ENCODE measurements at regions not wholly inside any gene's neighbourhood (a gene's known extent, or its start where the extent isn't known, plus 50 kb on each side); places are given as distances from the start of the nearest gene placed in this dataset.

DNA sequence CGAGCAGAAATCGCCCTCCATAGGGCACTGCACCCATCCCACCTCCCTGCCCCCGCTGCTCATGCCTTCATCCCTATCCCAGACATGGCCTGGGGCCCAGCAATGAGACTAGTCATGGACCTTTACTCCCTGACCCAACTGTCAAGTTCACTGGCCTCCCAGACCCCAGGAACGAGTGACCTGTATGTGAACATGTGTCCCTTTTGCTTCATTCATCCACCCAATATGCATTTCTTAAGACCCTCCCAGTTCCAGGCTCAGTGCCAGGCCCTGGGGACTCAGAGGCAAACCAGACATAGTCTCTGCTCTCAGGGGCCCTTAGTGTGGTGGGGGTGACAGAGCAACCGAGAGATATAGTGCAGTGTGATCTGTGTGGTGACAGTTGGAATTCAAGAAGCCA, 67.0 kb downstream of the EFNB1 start:
- Histone ChIP-seq H3K27me3 (replicated peaks in 1 of 2; ENCODE audit: control insufficient read depth in 2 of 2, insufficient read depth in 2 of 2, low read length in 1 of 2) (no peaks in the 10 kb centered on the region), H3K4me2 (ENCODE audit: control insufficient read depth, insufficient read depth) (no peak overlapping the region), H4K20me1 (ENCODE audit: control insufficient read depth, insufficient read depth) (no peaks in the 10 kb centered on the region), H3K79me2 (ENCODE audit: control insufficient read depth, insufficient read depth, low read length) (no peaks in the 10 kb centered on the region), H3K36me3 (ENCODE audit: control insufficient read depth in 2 of 2, insufficient read depth in 2 of 2, low read length in 1 of 2) (no peaks in the 10 kb centered on the region), H2AFZ (ENCODE audit: control insufficient read depth, low read depth, low read length) (no peak overlapping the region), H3K4me3 (no peak overlapping the region), H3K9ac (ENCODE audit: control insufficient read depth, insufficient read depth, low read length) (no peak overlapping the region), H3K27ac (ENCODE audit: control insufficient read depth, insufficient read depth) (no peak overlapping the region), H3K4me1 (ENCODE audit: control insufficient read depth, insufficient read depth, low read length) (no peaks in the 10 kb centered on the region), H3K9me3 (replicated peaks; ENCODE audit: control insufficient read depth, insufficient read depth, low read length) (no peaks in the 10 kb centered on the region)
- CTCF ChIA-PET = no interaction called here
- SMC1A ChIA-PET (ENCODE audit: uncharacterized antibody, unreplicated experiment) = no interaction called here
- intact Hi-C loops (cut with micrococcal nuclease; ENCODE audit: unreplicated experiment) = no loop called here
- BruUV-seq (replicated peaks) = no TSS peak
- in situ Hi-C loops (cut with MboI) = no loop called here
- RAD21 ChIA-PET (ENCODE audit: unreplicated experiment) = no interaction called here
- POLR2A ChIA-PET = no interaction called here
- ATAC-seq (no peak), FAIRE-seq (no peak), DNase-seq (ENCODE audit: low read depth, low spot score) (no peak)
- TF ChIP-seq, protein P1, sequence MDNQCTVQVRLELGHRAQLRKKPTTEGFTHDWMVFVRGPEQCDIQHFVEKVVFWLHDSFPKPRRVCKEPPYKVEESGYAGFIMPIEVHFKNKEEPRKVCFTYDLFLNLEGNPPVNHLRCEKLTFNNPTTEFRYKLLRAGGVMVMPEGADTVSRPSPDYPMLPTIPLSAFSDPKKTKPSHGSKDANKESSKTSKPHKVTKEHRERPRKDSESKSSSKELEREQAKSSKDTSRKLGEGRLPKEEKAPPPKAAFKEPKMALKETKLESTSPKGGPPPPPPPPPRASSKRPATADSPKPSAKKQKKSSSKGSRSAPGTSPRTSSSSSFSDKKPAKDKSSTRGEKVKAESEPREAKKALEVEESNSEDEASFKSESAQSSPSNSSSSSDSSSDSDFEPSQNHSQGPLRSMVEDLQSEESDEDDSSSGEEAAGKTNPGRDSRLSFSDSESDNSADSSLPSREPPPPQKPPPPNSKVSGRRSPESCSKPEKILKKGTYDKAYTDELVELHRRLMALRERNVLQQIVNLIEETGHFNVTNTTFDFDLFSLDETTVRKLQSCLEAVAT (IDR thresholded peaks at IDR 0.05) = no peak
- TF ChIP-seq, protein P2, sequence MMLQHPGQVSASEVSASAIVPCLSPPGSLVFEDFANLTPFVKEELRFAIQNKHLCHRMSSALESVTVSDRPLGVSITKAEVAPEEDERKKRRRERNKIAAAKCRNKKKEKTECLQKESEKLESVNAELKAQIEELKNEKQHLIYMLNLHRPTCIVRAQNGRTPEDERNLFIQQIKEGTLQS (IDR thresholded peaks at IDR 0.05; ENCODE audit: borderline replicate concordance, extremely low read depth, low read depth, low read length) = no peak
- TF ChIP-seq RCOR1 (conservative IDR thresholded peaks at IDR 0.05; ENCODE audit: low read depth, low read length) (no peak), CREB1 (IDR thresholded peaks at IDR 0.05; ENCODE audit: low read depth) (no peak), CBX3 (IDR thresholded peaks at IDR 0.05; ENCODE audit: borderline replicate concordance, low read depth) (no peak), SIX5 (IDR thresholded peaks at IDR 0.05; ENCODE audit: low read depth, low read length, severe bottlenecking) (no peak), LARP7 (IDR thresholded peaks at IDR 0.05) (no peak), NFYA (IDR thresholded peaks at IDR 0.05; ENCODE audit: borderline replicate concordance, low read depth, low read length) (no peak), MEF2A (IDR thresholded peaks at IDR 0.05; ENCODE audit: insufficient read depth, low read depth, low read length) (no peak), SUPT20H (IDR thresholded peaks at IDR 0.05; ENCODE audit: borderline replicate concordance, control insufficient read depth, low read depth, low read length) (no peak), ZNF217 (IDR thresholded peaks at IDR 0.05) (no peak), RUNX3 (IDR thresholded peaks at IDR 0.05; ENCODE audit: low read length) (no peak), ETV6 (conservative IDR thresholded peaks at IDR 0.05 in 1 of 2, IDR thresholded peaks at IDR 0.05 in 1 of 2; ENCODE audit: borderline replicate concordance in 1 of 2, low read depth in 1 of 2) (no peak), SRF (IDR thresholded peaks at IDR 0.05; ENCODE audit: low read depth in 2 of 2, low read length in 2 of 2) (no peak)
- TF ChIP-seq, protein P3, sequence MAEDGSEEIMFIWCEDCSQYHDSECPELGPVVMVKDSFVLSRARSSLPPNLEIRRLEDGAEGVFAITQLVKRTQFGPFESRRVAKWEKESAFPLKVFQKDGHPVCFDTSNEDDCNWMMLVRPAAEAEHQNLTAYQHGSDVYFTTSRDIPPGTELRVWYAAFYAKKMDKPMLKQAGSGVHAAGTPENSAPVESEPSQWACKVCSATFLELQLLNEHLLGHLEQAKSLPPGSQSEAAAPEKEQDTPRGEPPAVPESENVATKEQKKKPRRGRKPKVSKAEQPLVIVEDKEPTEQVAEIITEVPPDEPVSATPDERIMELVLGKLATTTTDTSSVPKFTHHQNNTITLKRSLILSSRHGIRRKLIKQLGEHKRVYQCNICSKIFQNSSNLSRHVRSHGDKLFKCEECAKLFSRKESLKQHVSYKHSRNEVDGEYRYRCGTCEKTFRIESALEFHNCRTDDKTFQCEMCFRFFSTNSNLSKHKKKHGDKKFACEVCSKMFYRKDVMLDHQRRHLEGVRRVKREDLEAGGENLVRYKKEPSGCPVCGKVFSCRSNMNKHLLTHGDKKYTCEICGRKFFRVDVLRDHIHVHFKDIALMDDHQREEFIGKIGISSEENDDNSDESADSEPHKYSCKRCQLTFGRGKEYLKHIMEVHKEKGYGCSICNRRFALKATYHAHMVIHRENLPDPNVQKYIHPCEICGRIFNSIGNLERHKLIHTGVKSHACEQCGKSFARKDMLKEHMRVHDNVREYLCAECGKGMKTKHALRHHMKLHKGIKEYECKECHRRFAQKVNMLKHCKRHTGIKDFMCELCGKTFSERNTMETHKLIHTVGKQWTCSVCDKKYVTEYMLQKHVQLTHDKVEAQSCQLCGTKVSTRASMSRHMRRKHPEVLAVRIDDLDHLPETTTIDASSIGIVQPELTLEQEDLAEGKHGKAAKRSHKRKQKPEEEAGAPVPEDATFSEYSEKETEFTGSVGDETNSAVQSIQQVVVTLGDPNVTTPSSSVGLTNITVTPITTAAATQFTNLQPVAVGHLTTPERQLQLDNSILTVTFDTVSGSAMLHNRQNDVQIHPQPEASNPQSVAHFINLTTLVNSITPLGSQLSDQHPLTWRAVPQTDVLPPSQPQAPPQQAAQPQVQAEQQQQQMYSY (CRISPR knock-in tag; IDR thresholded peaks at IDR 0.05) = no peak
- TF ChIP-seq, protein P4, sequence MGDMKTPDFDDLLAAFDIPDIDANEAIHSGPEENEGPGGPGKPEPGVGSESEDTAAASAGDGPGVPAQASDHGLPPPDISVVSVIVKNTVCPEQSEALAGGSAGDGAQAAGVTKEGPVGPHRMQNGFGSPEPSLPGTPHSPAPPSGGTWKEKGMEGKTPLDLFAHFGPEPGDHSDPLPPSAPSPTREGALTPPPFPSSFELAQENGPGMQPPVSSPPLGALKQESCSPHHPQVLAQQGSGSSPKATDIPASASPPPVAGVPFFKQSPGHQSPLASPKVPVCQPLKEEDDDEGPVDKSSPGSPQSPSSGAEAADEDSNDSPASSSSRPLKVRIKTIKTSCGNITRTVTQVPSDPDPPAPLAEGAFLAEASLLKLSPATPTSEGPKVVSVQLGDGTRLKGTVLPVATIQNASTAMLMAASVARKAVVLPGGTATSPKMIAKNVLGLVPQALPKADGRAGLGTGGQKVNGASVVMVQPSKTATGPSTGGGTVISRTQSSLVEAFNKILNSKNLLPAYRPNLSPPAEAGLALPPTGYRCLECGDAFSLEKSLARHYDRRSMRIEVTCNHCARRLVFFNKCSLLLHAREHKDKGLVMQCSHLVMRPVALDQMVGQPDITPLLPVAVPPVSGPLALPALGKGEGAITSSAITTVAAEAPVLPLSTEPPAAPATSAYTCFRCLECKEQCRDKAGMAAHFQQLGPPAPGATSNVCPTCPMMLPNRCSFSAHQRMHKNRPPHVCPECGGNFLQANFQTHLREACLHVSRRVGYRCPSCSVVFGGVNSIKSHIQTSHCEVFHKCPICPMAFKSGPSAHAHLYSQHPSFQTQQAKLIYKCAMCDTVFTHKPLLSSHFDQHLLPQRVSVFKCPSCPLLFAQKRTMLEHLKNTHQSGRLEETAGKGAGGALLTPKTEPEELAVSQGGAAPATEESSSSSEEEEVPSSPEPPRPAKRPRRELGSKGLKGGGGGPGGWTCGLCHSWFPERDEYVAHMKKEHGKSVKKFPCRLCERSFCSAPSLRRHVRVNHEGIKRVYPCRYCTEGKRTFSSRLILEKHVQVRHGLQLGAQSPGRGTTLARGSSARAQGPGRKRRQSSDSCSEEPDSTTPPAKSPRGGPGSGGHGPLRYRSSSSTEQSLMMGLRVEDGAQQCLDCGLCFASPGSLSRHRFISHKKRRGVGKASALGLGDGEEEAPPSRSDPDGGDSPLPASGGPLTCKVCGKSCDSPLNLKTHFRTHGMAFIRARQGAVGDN (IDR thresholded peaks at IDR 0.05) = no peak
- 4% methylated on average over 5 of the region's 5 CpGs for WGBS (ENCODE audit: insufficient coverage, insufficient replicate concordance, low lambda C conversion rate, missing lambda C conversion rate)

All from GM12878 (cell line).